GM12865 (cell line): ENCODE measurements at regions not wholly inside any gene's neighbourhood (a gene's known extent, or its start where the extent isn't known, plus 50 kb on each side); places are given as distances from the start of the nearest gene placed in this dataset.

Experiments used
- DNase-seq: peaks from one replicate; pipeline ENCODE4 v3.0.0; 2010; ENCODE audit warnings: low read depth
- H3K4me3 ChIP-seq: 2 replicates; pipeline ENCODE4 v1.5.1; 2011; ENCODE audit warnings: mild to moderate bottlenecking, low read depth, low read length, control low read depth
- TF ChIP-seq, protein P1 (sequence below): IDR thresholded peaks from 2 replicates; pipeline ENCODE4 v1.5.1; 2011; ENCODE audit warnings: low read length, control low read depth, low read depth, inconsistent platforms; ENCODE audit not compliant: insufficient read depth; ENCODE audit errors: missing control alignments

DNA sequence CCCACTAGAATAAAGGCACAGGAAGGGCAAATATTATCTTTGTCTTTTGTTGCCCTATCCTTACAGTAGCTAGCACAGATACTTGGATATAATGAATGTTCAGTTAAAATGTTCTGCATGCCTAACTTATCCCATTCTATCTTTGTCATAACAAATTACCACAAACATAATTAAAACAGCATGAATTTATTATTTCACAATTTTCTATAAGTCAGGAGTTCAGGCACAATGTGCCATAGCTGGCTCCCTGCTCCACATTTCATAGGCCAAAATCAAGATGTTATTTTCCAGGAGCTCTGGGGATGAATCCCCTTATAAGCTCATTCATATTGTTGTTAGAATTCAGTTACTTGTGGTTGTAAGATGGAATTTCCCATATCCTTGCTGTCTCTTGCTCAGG lies 975.5 kb downstream of the IGSF11 start:
- DNase-seq, result no peak
- TF ChIP-seq, protein P1, sequence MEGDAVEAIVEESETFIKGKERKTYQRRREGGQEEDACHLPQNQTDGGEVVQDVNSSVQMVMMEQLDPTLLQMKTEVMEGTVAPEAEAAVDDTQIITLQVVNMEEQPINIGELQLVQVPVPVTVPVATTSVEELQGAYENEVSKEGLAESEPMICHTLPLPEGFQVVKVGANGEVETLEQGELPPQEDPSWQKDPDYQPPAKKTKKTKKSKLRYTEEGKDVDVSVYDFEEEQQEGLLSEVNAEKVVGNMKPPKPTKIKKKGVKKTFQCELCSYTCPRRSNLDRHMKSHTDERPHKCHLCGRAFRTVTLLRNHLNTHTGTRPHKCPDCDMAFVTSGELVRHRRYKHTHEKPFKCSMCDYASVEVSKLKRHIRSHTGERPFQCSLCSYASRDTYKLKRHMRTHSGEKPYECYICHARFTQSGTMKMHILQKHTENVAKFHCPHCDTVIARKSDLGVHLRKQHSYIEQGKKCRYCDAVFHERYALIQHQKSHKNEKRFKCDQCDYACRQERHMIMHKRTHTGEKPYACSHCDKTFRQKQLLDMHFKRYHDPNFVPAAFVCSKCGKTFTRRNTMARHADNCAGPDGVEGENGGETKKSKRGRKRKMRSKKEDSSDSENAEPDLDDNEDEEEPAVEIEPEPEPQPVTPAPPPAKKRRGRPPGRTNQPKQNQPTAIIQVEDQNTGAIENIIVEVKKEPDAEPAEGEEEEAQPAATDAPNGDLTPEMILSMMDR, result no peak
- H3K4me3 ChIP-seq, result no peak overlapping the region

DNA sequence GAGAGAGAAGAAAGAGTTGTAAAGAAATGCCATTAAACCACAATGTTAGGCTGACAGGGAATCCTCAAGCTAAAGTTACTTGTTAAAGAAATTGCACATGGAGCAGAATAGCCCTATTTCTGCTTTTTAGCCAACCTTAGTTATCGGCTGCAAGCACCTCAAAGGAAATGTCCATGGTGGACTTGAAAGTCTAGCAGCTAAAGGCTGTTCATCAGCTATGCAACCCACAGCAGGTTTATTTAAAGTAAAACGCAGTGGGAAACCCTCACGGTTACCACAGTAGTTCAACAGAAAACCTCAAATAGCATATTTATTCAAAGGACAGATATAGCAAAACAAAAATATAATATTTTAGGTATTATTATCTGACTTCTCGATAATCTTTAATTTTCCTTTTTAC lies 967.2 kb downstream of the IGSF11 start:
- no peak for DNase-seq
- TF ChIP-seq, protein P1, result no peak

DNA sequence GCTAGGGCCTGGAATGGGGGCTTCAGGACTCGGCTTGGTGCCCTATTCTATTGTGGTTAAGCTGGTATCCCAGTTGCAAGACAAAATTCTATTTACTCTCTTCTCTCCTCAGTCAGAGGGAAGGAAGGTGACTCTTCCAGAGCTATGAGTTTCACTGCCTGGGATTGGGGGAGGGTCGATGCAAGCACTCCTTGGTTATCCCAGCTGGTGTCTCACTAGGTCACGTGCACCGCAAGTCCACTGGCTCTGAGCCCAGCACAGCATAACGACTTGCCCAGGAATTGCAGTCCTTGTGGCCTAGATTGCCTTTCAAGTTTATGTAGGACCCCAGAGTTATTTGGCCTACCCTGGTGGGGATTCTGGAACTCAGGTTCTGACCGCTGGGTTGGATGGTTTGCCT lies 958.8 kb downstream of the IGSF11 start:
- DNase-seq, result no peak
- TF ChIP-seq, protein P1, result no peak
- H3K4me3 ChIP-seq, result no peak overlapping the region

More for the DNA sequence above, 967.2 kb downstream of the IGSF11 start:
- no peak overlapping the region for H3K4me3 ChIP-seq

DNA sequence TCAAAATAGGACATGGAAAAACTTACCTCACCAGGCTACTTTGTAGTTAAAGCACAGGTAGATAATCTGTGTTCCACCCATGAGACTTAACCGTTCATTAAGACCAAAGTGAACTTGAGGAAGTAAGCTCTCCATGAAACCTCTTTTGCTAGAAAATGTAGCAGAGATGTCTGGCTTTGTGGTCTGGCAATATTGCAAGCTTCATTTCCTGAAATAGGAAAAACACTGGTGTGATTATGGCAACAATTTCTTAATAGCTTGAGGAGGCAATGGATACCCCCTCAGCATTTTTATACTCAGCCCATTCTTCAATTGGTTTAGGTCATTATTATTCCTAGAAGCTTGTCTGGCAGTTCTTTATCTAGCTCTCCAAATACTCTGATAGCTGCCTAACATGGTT lies 957.3 kb downstream of the IGSF11 start:
- no peak overlapping the region for H3K4me3 ChIP-seq
- no peak for DNase-seq
- TF ChIP-seq, protein P1, result no peak

DNA sequence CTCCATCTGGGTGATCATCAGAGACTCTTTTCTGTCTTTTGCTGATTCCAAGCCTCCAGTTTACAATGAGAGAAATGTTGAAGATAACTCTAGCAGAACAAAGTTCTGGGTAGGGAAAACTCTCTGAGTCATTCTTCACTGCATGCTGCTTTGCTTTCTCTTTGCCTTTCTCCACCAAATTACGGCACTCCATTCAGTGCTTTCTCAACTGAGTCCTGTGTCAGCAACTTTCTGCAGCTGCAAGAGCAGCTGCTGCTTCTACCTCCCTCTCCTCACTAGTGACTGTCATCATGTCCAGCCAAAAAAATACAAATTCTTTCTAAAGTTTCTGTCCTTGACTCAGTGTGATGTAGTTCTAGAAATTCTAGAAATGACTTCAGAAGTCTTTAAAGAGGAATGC lies 953.8 kb downstream of the IGSF11 start:
- no peak for DNase-seq
- H3K4me3 ChIP-seq, result no peak overlapping the region
- TF ChIP-seq, protein P1, result no peak

DNA sequence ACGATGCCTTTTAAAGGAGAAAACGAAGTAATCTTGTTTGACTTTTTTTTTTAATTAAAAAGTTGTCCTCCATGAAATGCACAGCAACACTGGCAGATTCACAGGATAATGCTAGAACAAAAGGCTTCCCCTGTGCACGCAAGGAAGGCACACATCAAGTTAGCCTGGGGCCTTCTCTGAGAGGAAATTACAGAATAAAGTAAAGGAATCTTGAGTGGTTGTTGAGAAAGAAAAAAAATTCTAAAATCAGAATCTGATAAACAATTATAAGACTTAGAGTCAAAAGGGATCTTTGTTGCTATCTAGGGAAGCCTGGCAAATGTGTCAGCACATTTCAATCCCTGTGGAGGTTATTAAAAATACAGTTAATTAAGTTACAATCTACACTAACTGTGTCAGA lies 946.0 kb downstream of the IGSF11 start:
- TF ChIP-seq, protein P1, result no peak
- no peak for DNase-seq
- no peak overlapping the region for H3K4me3 ChIP-seq

DNA sequence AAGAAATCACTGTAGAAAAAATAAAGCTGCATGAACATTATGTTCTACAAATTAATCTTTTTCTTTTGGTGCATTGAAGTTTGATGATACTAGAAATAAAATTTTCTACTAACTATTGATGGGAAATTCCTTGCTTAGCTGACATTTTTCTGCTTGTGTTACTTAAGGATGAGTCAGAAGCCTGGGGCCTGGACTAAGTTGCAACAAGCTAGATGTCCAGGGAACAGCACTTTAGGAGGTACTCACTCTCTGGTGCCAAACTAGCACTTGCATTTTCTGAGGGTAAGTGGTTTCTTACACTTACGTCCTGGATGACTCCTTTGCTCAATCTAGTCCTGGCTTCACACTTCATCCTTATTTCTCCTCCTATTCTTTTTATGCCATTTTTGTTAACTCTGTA lies 945.1 kb downstream of the IGSF11 start:
- no peak for DNase-seq
- TF ChIP-seq, protein P1, result no peak
- H3K4me3 ChIP-seq, result no peak overlapping the region
